PC-9 (cell line): ENCODE measurements at regions not wholly inside any gene's neighbourhood (a gene's known extent, or its start where the extent isn't known, plus 50 kb on each side); places are given as distances from the start of the nearest gene placed in this dataset.

ENCODE experiments used
- BruUV-seq: library from RNA; stranded (reverse); fragments of 400-500 nt; replicated peaks from 2 replicates; lab custom pipeline; 2021; lab: Mats Ljungman, UMichigan
- CTCF ChIA-PET: fragments of 300-600 bp; sonication (Branson Sonifier 250); formaldehyde crosslinking; loops from one replicate; lab custom pipeline; 2022; ENCODE audit warnings: antibody characterized with exemption; lab: Charles Lee
- POLR2A ChIA-PET: fragments of 300-600 bp; sonication (Branson Sonifier 250); formaldehyde crosslinking; loops from one replicate; lab custom pipeline; 2022; ENCODE audit warnings: antibody characterized with exemption; ENCODE audit not compliant: unreplicated experiment; lab: Charles Lee
- DNase-seq, 2 experiments: peaks; one replicate each; pipeline versions ENCODE4 v3.0.0 to v3.0.0-alpha.2; 2015 to 2022; ENCODE audit warnings: mixed read lengths in 1 of 2
- H2AFZ ChIP-seq: fragments of 200-600 bp; sonication (generic); 2 replicates; pipeline ENCODE4 v1.8.1; 2017; ENCODE audit warnings: antibody characterized with exemption
- H3F3A ChIP-seq: fragments of 200-600 bp; sonication (generic); 2 replicates; pipeline ENCODE4 v1.8.1; 2017; ENCODE audit warnings: antibody characterized with exemption, mild to moderate bottlenecking, low read depth; ENCODE audit not compliant: insufficient read depth
- H3K27ac ChIP-seq: fragments of 200-600 bp; sonication (generic); 2 replicates; pipeline ENCODE4 v1.6.1; 2016; ENCODE audit warnings: mixed run types
- H3K27me3 ChIP-seq: fragments of 200-600 bp; sonication (generic); 2 replicates; pipeline ENCODE4 v1.6.1; 2016; ENCODE audit warnings: low read depth, mixed run types; ENCODE audit not compliant: insufficient read depth
- H3K36me3 ChIP-seq: fragments of 200-600 bp; sonication (generic); 2 replicates; pipeline ENCODE4 v1.6.1; 2016; ENCODE audit warnings: low read depth, mixed run types
- H3K4me1 ChIP-seq: fragments of 200-600 bp; sonication (generic); replicated peaks from 2 replicates; pipeline ENCODE4 v1.6.1; 2016; ENCODE audit warnings: mixed run types; ENCODE audit not compliant: insufficient read depth
- H3K4me2 ChIP-seq: fragments of 200-600 bp; sonication (generic); 2 replicates; pipeline ENCODE4 v1.6.1; 2017; ENCODE audit warnings: mixed run types
- H3K4me3 ChIP-seq: fragments of 200-600 bp; sonication (generic); 2 replicates; pipeline ENCODE4 v1.6.1; 2016; ENCODE audit warnings: mixed run types
- H3K79me2 ChIP-seq: fragments of 200-600 bp; sonication (generic); 2 replicates; pipeline ENCODE4 v1.6.1; 2017; ENCODE audit warnings: low read depth, mixed run types
- H3K9me2 ChIP-seq: fragments of 200-600 bp; sonication (generic); 2 replicates; pipeline ENCODE4 v1.8.1; 2017; ENCODE audit warnings: mild to moderate bottlenecking; ENCODE audit not compliant: insufficient read depth
- H3K9me3 ChIP-seq: fragments of 200-600 bp; sonication (generic); 2 replicates; pipeline ENCODE4 v1.8.1; 2016; ENCODE audit warnings: low read depth; ENCODE audit not compliant: insufficient read depth
- H4K20me1 ChIP-seq: fragments of 200-600 bp; sonication (generic); 2 replicates; pipeline ENCODE4 v1.8.1; 2017; ENCODE audit not compliant: insufficient read depth
- CTCF ChIP-seq: fragments of 200-600 bp; sonication (generic); conservative IDR thresholded peaks from 2 replicates; pipeline ENCODE4 v1.6.1; 2017; ENCODE audit warnings: mixed run types, antibody characterized with exemption, mild to moderate bottlenecking, moderate library complexity
- EZH2 ChIP-seq: fragments of 200-600 bp; sonication (generic); IDR thresholded peaks from 2 replicates; pipeline ENCODE4 v1.8.0; 2017; ENCODE audit warnings: antibody characterized with exemption, low read depth
- intact Hi-C: fragments of 100-400 bp; cut with micrococcal nuclease; formaldehyde crosslinking; loops from one replicate; pipeline ENCODE4 v1.10.0; 2022; ENCODE audit not compliant: unreplicated experiment

GRCh38 chr15:94015324-94015723, 216.0 kb upstream of the MCTP2 start:
- Histone ChIP-seq H4K20me1 (no peaks in the 10 kb centered on the region; the same call in 1 of the 2 replicates), H3K36me3 (no peaks in the 10 kb centered on the region), H3K4me1 (no peaks in the 10 kb centered on the region), H3K4me2 (no peak overlapping the region), H3K4me3 (no peak overlapping the region), H3F3A (no peaks in the 10 kb centered on the region), H3K27ac (no peak overlapping the region), H3K79me2 (no peaks in the 10 kb centered on the region), H3K9me2 (no peaks in the 10 kb centered on the region), H2AFZ (no peak overlapping the region), H3K9me3 (no peaks in the 10 kb centered on the region), H3K27me3 (peaks cover 46% of the 10 kb centered on the region)
- BruUV-seq: no TSS peak
- DNase-seq: no peak
- POLR2A ChIA-PET: no interaction called here
- intact Hi-C loops: no loop called here
- no peak for TF ChIP-seq CTCF
- no peak for TF ChIP-seq EZH2
- CTCF ChIA-PET: no interaction called here

GRCh38 chr15:94008104-94009074, 223.0 kb upstream of the MCTP2 start:
- TF ChIP-seq EZH2 (no peak), CTCF (no peak)
- no peaks in the 10 kb centered on the region for H3K4me1 ChIP-seq
- no peak overlapping the region for H3K27ac ChIP-seq
- H3K9me2 ChIP-seq: no peaks in the 10 kb centered on the region
- ChIA-PET POLR2A (no interaction called here), CTCF (no interaction called here)
- H3K79me2 ChIP-seq: no peaks in the 10 kb centered on the region
- intact Hi-C loops: no loop called here
- H3K27me3 ChIP-seq: peaks cover 45% of the 10 kb centered on the region
- H3K36me3 ChIP-seq: no peaks in the 10 kb centered on the region
- H3F3A ChIP-seq: no peaks in the 10 kb centered on the region
- BruUV-seq: no TSS peak
- no peaks in the 10 kb centered on the region; the same call in 1 of the 2 replicates for H4K20me1 ChIP-seq
- H3K4me2 ChIP-seq: no peak overlapping the region
- H2AFZ ChIP-seq: no peak overlapping the region
- no peaks in the 10 kb centered on the region for H3K9me3 ChIP-seq
- H3K4me3 ChIP-seq: no peak overlapping the region
- no peak for DNase-seq

GRCh38 chr15:94004697-94005096, 226.7 kb upstream of the MCTP2 start:
- Histone ChIP-seq H3K79me2 (no peaks in the 10 kb centered on the region), H3K4me1 (no peaks in the 10 kb centered on the region), H3K9me2 (no peaks in the 10 kb centered on the region), H4K20me1 (no peaks in the 10 kb centered on the region), H3K4me3 (no peak overlapping the region), H3K4me2 (no peak overlapping the region), H3K9me3 (no peaks in the 10 kb centered on the region), H2AFZ (no peak overlapping the region), H3F3A (no peaks in the 10 kb centered on the region), H3K36me3 (no peaks in the 10 kb centered on the region), H3K27me3 (peaks cover 27% of the 10 kb centered on the region), H3K27ac (no peak overlapping the region)
- no peak for DNase-seq
- TF ChIP-seq CTCF: no peak
- no peak for TF ChIP-seq EZH2
- ChIA-PET CTCF (no interaction called here), POLR2A (no interaction called here)
- no TSS peak for BruUV-seq
- intact Hi-C loops: no loop called here
